ENCODE measurements at regions not wholly inside any gene's neighbourhood (a gene's known extent, or its start where the extent isn't known, plus 50 kb on each side); places are given as distances from the start of the nearest gene placed in this dataset.

DNA sequence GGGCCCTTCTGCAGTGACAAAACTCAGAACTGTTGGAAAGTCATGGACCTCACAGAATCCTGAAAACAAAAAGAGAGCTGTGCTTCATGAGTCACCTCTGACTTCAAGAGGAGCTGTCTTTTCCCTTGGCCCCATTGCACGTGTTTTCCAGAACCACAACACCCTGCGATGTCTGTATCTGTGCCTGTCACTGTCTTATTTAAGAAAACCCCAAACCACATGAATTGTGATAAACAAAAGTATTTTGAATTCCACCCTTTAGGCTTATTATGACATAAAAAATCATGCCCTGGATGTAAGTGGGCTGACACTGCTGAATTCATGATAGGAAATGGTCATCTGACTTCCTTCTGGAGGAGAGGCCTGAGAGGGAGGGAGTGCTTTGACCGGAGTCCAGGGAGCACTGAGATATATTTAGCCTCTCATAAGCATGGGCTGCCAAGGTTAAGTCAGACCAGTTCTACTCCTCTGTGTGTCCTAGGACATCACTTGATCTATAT is 96.4 kb upstream of the DUSP22 start:
- Histone ChIP-seq H3K27me3 (ENCODE audit: control insufficient read depth in 4 of 4, insufficient read depth in 4 of 4, low read length in 3 of 4) (no peaks in the 10 kb centered on the region), H3K4me1 (ENCODE audit: control insufficient read depth in 4 of 4, insufficient read depth in 4 of 4, low read length in 3 of 4) (peaks cover 0 to 4% (median 0%) of the 10 kb centered on the region in 4 donors), H3K27ac (ENCODE audit: low read depth in 1 of 2, low read length in 2 of 2) (peak overlapping the region; percentile 32 to 50), H3K4me3 (ENCODE audit: low read depth in 1 of 3, low read length in 3 of 3) (no peak overlapping the region), H3K9me3 (ENCODE audit: control insufficient read depth in 4 of 4, low read length in 3 of 4) (no peaks in the 10 kb centered on the region), H3K36me3 (ENCODE audit: control insufficient read depth in 4 of 4, insufficient read depth in 3 of 4, low read depth in 1 of 4, low read length in 3 of 4) (no peaks in the 10 kb centered on the region), H3K9ac (ENCODE audit: low read depth in 1 of 2, low read length in 2 of 2) (no peak overlapping the region)
- WGBS: 54% methylated on average over 3 of the region's 3 CpGs
- TF ChIP-seq RAD21 (IDR thresholded peaks at IDR 0.05) (peak in 1 of 2 donors; percentile 15), HNF4G (IDR thresholded peaks at IDR 0.05) (no peak), NR2F2 (IDR thresholded peaks at IDR 0.05) (peak; percentile 58), FOXA1 (IDR thresholded peaks at IDR 0.05) (no peak), GABPA (IDR thresholded peaks at IDR 0.05 in 1 of 2, conservative IDR thresholded peaks at IDR 0.05 in 1 of 2) (no peak), SP1 (IDR thresholded peaks at IDR 0.05) (peak; percentile 7)
- TF ChIP-seq, protein P1, sequence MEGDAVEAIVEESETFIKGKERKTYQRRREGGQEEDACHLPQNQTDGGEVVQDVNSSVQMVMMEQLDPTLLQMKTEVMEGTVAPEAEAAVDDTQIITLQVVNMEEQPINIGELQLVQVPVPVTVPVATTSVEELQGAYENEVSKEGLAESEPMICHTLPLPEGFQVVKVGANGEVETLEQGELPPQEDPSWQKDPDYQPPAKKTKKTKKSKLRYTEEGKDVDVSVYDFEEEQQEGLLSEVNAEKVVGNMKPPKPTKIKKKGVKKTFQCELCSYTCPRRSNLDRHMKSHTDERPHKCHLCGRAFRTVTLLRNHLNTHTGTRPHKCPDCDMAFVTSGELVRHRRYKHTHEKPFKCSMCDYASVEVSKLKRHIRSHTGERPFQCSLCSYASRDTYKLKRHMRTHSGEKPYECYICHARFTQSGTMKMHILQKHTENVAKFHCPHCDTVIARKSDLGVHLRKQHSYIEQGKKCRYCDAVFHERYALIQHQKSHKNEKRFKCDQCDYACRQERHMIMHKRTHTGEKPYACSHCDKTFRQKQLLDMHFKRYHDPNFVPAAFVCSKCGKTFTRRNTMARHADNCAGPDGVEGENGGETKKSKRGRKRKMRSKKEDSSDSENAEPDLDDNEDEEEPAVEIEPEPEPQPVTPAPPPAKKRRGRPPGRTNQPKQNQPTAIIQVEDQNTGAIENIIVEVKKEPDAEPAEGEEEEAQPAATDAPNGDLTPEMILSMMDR (IDR thresholded peaks at IDR 0.05; ENCODE audit: low read depth, low read length, missing input control): no peak
- DNase-seq (ENCODE audit: low spot score): no peak

DNA sequence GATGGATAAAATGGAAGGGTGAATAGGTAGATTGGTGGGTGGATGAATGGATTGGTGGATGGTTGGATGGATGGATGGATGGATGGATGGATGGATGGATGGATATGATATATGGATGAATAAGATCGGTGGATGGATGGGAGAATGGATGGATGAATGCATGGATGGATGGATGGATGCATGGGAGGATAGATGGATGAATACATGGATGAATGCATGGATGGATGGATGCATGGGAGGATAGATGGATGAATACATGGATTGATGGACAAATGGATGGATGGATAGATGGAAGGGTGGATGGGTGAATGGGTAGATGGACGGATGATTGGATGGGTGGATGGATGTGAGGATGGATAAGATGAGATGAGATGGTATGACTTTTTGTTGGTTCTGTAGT is 95.7 kb upstream of the DUSP22 start:
- TF ChIP-seq TAF1 (conservative IDR thresholded peaks at IDR 0.05) (no peak), JUND (IDR thresholded peaks at IDR 0.05) (no peak), HNF4G (IDR thresholded peaks at IDR 0.05) (no peak), RXRA (IDR thresholded peaks at IDR 0.05) (no peak), FOXA1 (IDR thresholded peaks at IDR 0.05) (no peak), GABPA (IDR thresholded peaks at IDR 0.05 in 1 of 2, conservative IDR thresholded peaks at IDR 0.05 in 1 of 2) (no peak), RAD21 (IDR thresholded peaks at IDR 0.05) (no peak), EGR1 (IDR thresholded peaks at IDR 0.05; ENCODE audit: low read depth in 2 of 2) (no peak), NR2F2 (IDR thresholded peaks at IDR 0.05) (no peak), HNF4A (conservative IDR thresholded peaks at IDR 0.05) (no peak), FOXA2 (IDR thresholded peaks at IDR 0.05) (no peak), YY1 (IDR thresholded peaks at IDR 0.05) (no peak), SP1 (IDR thresholded peaks at IDR 0.05) (no peak)
- TF ChIP-seq, protein P2, sequence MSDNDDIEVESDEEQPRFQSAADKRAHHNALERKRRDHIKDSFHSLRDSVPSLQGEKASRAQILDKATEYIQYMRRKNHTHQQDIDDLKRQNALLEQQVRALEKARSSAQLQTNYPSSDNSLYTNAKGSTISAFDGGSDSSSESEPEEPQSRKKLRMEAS (IDR thresholded peaks at IDR 0.05): no peak
- TF ChIP-seq, protein P1 (IDR thresholded peaks at IDR 0.05; ENCODE audit: low read depth, low read length, missing input control): no peak
- TF ChIP-seq, protein P3, sequence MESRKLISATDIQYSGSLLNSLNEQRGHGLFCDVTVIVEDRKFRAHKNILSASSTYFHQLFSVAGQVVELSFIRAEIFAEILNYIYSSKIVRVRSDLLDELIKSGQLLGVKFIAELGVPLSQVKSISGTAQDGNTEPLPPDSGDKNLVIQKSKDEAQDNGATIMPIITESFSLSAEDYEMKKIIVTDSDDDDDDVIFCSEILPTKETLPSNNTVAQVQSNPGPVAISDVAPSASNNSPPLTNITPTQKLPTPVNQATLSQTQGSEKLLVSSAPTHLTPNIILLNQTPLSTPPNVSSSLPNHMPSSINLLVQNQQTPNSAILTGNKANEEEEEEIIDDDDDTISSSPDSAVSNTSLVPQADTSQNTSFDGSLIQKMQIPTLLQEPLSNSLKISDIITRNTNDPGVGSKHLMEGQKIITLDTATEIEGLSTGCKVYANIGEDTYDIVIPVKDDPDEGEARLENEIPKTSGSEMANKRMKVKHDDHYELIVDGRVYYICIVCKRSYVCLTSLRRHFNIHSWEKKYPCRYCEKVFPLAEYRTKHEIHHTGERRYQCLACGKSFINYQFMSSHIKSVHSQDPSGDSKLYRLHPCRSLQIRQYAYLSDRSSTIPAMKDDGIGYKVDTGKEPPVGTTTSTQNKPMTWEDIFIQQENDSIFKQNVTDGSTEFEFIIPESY (IDR thresholded peaks at IDR 0.05): no peak
- TF ChIP-seq, protein P4, sequence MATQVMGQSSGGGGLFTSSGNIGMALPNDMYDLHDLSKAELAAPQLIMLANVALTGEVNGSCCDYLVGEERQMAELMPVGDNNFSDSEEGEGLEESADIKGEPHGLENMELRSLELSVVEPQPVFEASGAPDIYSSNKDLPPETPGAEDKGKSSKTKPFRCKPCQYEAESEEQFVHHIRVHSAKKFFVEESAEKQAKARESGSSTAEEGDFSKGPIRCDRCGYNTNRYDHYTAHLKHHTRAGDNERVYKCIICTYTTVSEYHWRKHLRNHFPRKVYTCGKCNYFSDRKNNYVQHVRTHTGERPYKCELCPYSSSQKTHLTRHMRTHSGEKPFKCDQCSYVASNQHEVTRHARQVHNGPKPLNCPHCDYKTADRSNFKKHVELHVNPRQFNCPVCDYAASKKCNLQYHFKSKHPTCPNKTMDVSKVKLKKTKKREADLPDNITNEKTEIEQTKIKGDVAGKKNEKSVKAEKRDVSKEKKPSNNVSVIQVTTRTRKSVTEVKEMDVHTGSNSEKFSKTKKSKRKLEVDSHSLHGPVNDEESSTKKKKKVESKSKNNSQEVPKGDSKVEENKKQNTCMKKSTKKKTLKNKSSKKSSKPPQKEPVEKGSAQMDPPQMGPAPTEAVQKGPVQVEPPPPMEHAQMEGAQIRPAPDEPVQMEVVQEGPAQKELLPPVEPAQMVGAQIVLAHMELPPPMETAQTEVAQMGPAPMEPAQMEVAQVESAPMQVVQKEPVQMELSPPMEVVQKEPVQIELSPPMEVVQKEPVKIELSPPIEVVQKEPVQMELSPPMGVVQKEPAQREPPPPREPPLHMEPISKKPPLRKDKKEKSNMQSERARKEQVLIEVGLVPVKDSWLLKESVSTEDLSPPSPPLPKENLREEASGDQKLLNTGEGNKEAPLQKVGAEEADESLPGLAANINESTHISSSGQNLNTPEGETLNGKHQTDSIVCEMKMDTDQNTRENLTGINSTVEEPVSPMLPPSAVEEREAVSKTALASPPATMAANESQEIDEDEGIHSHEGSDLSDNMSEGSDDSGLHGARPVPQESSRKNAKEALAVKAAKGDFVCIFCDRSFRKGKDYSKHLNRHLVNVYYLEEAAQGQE (IDR thresholded peaks at IDR 0.05): no peak
- TF ChIP-seq, protein P5, sequence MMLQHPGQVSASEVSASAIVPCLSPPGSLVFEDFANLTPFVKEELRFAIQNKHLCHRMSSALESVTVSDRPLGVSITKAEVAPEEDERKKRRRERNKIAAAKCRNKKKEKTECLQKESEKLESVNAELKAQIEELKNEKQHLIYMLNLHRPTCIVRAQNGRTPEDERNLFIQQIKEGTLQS (IDR thresholded peaks at IDR 0.05): no peak
- Histone ChIP-seq H3K36me3 (ENCODE audit: control insufficient read depth in 4 of 4, insufficient read depth in 3 of 4, low read depth in 1 of 4, low read length in 3 of 4) (no peaks in the 10 kb centered on the region), H3K9ac (ENCODE audit: low read depth in 1 of 2, low read length in 2 of 2) (no peak overlapping the region), H3K27ac (ENCODE audit: low read depth in 1 of 2, low read length in 2 of 2) (peak overlapping the region in 1 of 2 donors; percentile 32), H3K4me3 (ENCODE audit: low read depth in 1 of 3, low read length in 3 of 3) (no peak overlapping the region), H3K9me3 (ENCODE audit: control insufficient read depth in 4 of 4, low read length in 3 of 4) (no peaks in the 10 kb centered on the region), H3K4me1 (ENCODE audit: control insufficient read depth in 4 of 4, insufficient read depth in 4 of 4, low read length in 3 of 4) (peaks cover 0 to 4% (median 0%) of the 10 kb centered on the region in 4 donors), H3K27me3 (ENCODE audit: control insufficient read depth in 4 of 4, insufficient read depth in 4 of 4, low read length in 3 of 4) (no peaks in the 10 kb centered on the region)
- DNase-seq (ENCODE audit: low spot score): no peak
- WGBS: 95% methylated on average over 2 of the region's 2 CpGs

Data from liver (tissue), 8 donors.